Loucy (cell line): ENCODE measurements at regions not wholly inside any gene's neighbourhood (a gene's known extent, or its start where the extent isn't known, plus 50 kb on each side); places are given as distances from the start of the nearest gene placed in this dataset.
"Not testable (repeated sequence)": the region's sequence is repeated elsewhere in the genome, so short reads cannot be mapped to it uniquely, and the experiment has no call there.

Source experiments
- H2AFZ ChIP-seq: fragments of 200-600 bp; sonication (generic); 2 replicates; pipeline ENCODE4 v1.6.0; 2016; ENCODE audit warnings: antibody characterized with exemption, mild to moderate bottlenecking, low read length, moderate library complexity
- H3F3A ChIP-seq: fragments of 200-600 bp; 2 replicates; pipeline ENCODE4 v1.6.0; 2016; ENCODE audit warnings: antibody characterized with exemption, low read depth, mild to moderate bottlenecking
- H3K27me3 ChIP-seq: fragments of 200-600 bp; sonication (generic); 2 replicates; pipeline ENCODE4 v1.6.1; 2014; ENCODE audit warnings: low read length, mild to moderate bottlenecking; ENCODE audit not compliant: insufficient read depth, poor library complexity, severe bottlenecking
- H3K36me3 ChIP-seq: fragments of 200-600 bp; sonication (generic); 2 replicates; pipeline ENCODE4 v1.6.1; 2016; ENCODE audit warnings: low read length; ENCODE audit not compliant: insufficient read depth
- H3K4me1 ChIP-seq: fragments of 200-600 bp; sonication (generic); 2 replicates; pipeline ENCODE4 v1.5.1; 2014; ENCODE audit warnings: low read length, mild to moderate bottlenecking; ENCODE audit not compliant: insufficient read depth, poor library complexity, severe bottlenecking
- H3K4me2 ChIP-seq: fragments of 200-600 bp; sonication (generic); 2 replicates; pipeline ENCODE4 v1.6.0; 2014; ENCODE audit warnings: antibody characterized with exemption, low read length, low read depth, mild to moderate bottlenecking; ENCODE audit not compliant: poor library complexity, severe bottlenecking
- H3K4me3 ChIP-seq: fragments of 200-600 bp; sonication (generic); 2 replicates; pipeline ENCODE4 v1.5.1; 2014; ENCODE audit warnings: low read length, mild to moderate bottlenecking, mixed read lengths; ENCODE audit not compliant: poor library complexity, severe bottlenecking
- H3K79me2 ChIP-seq: fragments of 200-600 bp; sonication (generic); 2 replicates; pipeline ENCODE4 v1.6.1; 2014; ENCODE audit warnings: low read length; ENCODE audit not compliant: insufficient read depth
- H3K9ac ChIP-seq: fragments of 200-600 bp; sonication (generic); 2 replicates; pipeline ENCODE4 v1.6.0; 2014; ENCODE audit warnings: mild to moderate bottlenecking, low read depth, low read length, moderate library complexity; ENCODE audit not compliant: poor library complexity, severe bottlenecking
- H3K9me2 ChIP-seq: fragments of 200-600 bp; sonication (generic); replicated peaks from 2 replicates; pipeline ENCODE4 v1.6.1; 2016; ENCODE audit warnings: low read depth, low read length, mixed read lengths
- H3K9me3 ChIP-seq: fragments of 200-600 bp; sonication (generic); 2 replicates; pipeline ENCODE4 v1.6.1; 2014; ENCODE audit warnings: mild to moderate bottlenecking, antibody characterized with exemption, low read length, low read depth; ENCODE audit not compliant: insufficient read depth
- H4K20me1 ChIP-seq: fragments of 200-600 bp; sonication (generic); 2 replicates; pipeline ENCODE4 v1.6.0; 2014; ENCODE audit warnings: antibody characterized with exemption, low read length, mild to moderate bottlenecking; ENCODE audit not compliant: insufficient read depth, poor library complexity, severe bottlenecking
- CTCF ChIP-seq: fragments of 200-600 bp; sonication (generic); conservative IDR thresholded peaks from 2 replicates; pipeline ENCODE4 v1.5.1; 2014; ENCODE audit warnings: mild to moderate bottlenecking, antibody characterized with exemption, low read length
- EZH2phosphoT487 ChIP-seq: fragments of 200-600 bp; IDR thresholded peaks from 2 replicates; pipeline ENCODE4 v1.6.1; 2018; ENCODE audit warnings: antibody characterized with exemption, mild to moderate bottlenecking, moderate library complexity, borderline replicate concordance

- H3K27me3 ChIP-seq, H3K79me2 ChIP-seq, H3F3A ChIP-seq, H3K9me3 ChIP-seq, H3K4me1 ChIP-seq, H3K4me3 ChIP-seq, H3K9me2 ChIP-seq, H4K20me1 ChIP-seq, H3K4me2 ChIP-seq, H2AFZ ChIP-seq, H3K9ac ChIP-seq, H3K36me3 ChIP-seq: not testable (repeated sequence)
Measured at GRCh38 chrX:67213686-67214085, 330.1 kb upstream of the AR start.

GRCh38 chrX:67207912-67208311 is 335.9 kb upstream of the AR start:
- Histone ChIP-seq H3K79me2 (no peaks in the 10 kb centered on the region), H3K9me3 (no peaks in the 10 kb centered on the region), H3K27me3 (no peaks in the 10 kb centered on the region), H4K20me1 (no peaks in the 10 kb centered on the region), H3K4me3 (no peak overlapping the region), H3K36me3 (no peaks in the 10 kb centered on the region), H3K9me2 (no peaks in the 10 kb centered on the region), H3K4me1 (no peaks in the 10 kb centered on the region), H3K4me2 (no peak overlapping the region), H3K9ac (no peak overlapping the region), H3F3A (no peaks in the 10 kb centered on the region), H2AFZ (no peak overlapping the region)
- no peak for TF ChIP-seq CTCF
- no peak for TF ChIP-seq EZH2phosphoT487

GRCh38 chrX:67159437-67159836 is 384.4 kb upstream of the AR start:
- H3K4me1 ChIP-seq, result no peaks in the 10 kb centered on the region
- H3K4me2 ChIP-seq, result no peak overlapping the region
- no peak overlapping the region for H2AFZ ChIP-seq
- H3K79me2 ChIP-seq, result no peaks in the 10 kb centered on the region
- no peaks in the 10 kb centered on the region for H3K27me3 ChIP-seq
- H3K9ac ChIP-seq, result no peak overlapping the region
- no peak overlapping the region for H3K4me3 ChIP-seq
- no peaks in the 10 kb centered on the region for H3F3A ChIP-seq
- H3K9me3 ChIP-seq, result no peaks in the 10 kb centered on the region
- no peaks in the 10 kb centered on the region for H3K9me2 ChIP-seq
- H4K20me1 ChIP-seq, result no peaks in the 10 kb centered on the region
- no peaks in the 10 kb centered on the region for H3K36me3 ChIP-seq
- TF ChIP-seq EZH2phosphoT487, result no peak
- TF ChIP-seq CTCF, result no peak

- no peak overlapping the region for H3K4me2 ChIP-seq
- no peaks in the 10 kb centered on the region for H4K20me1 ChIP-seq
- no peaks in the 10 kb centered on the region for H3K36me3 ChIP-seq
- no peaks in the 10 kb centered on the region for H3K79me2 ChIP-seq
- H3K9me2 ChIP-seq, result no peaks in the 10 kb centered on the region
- no peak overlapping the region for H3K9ac ChIP-seq
- TF ChIP-seq EZH2phosphoT487 (no peak), CTCF (no peak)
- H3K4me3 ChIP-seq, result no peak overlapping the region
- no peaks in the 10 kb centered on the region for H3K27me3 ChIP-seq
- no peak overlapping the region for H2AFZ ChIP-seq
- no peaks in the 10 kb centered on the region for H3F3A ChIP-seq
- no peaks in the 10 kb centered on the region for H3K4me1 ChIP-seq
- H3K9me3 ChIP-seq, result no peaks in the 10 kb centered on the region
Measured at GRCh38 chrX:67114635-67115034, 429.2 kb upstream of the AR start.
